Peyer's patch (tissue), 4 donors: ENCODE measurements at regions not wholly inside any gene's neighbourhood (a gene's known extent, or its start where the extent isn't known, plus 50 kb on each side); places are given as distances from the start of the nearest gene placed in this dataset.

ENCODE experiments used
- CTCF ChIP-seq, 6 experiments: fragments of 450-650 bp in 4 of 6; fragments of 200-600 bp in 2 of 6; sonication (generic) in 1 of 6; IDR thresholded peaks; one replicate each; pipeline ENCODE4 v1.5.1; 2017 to 2019; ENCODE audit warnings: antibody characterized with exemption in 6 of 6, mild to moderate bottlenecking in 3 of 6, moderate library complexity in 1 of 6
- POLR2A ChIP-seq, 2 donors: fragments of 450-650 bp; IDR thresholded peaks; one replicate each; pipeline ENCODE4 v1.5.1; 2017; ENCODE audit warnings: antibody characterized with exemption in 2 of 2, mild to moderate bottlenecking in 2 of 2, moderate library complexity in 2 of 2

GRCh38 chr5:38191693-38192092, 66.7 kb upstream of the EGFLAM start:
- TF ChIP-seq CTCF (IDR thresholded peaks at IDR 0.05), result no peak
- no peak for TF ChIP-seq POLR2A (IDR thresholded peaks at IDR 0.05)
